ENCODE measurements at regions not wholly inside any gene's neighbourhood (a gene's known extent, or its start where the extent isn't known, plus 50 kb on each side); places are given as distances from the start of the nearest gene placed in this dataset.

DNA sequence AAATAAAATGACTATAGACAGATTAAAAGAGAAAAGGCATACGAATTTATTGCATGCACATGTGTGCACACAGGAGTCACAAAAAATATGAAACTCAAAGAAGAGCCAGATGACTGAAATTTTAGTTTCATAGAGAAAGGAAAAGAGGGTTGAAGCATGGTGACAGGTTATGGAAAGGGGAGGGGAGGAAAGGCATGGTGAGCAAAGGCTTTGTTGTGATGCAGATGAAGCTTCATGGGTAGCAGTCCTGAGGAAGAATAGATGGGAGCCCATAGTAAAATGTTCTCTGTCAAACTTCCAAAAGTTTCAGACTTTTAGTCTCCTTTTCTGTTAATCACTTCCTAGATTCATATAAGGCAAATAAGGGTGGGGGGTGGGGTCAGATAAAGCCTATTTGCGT, 612.7 kb upstream of the ATP2B1 start:
- TF ChIP-seq, protein P1, sequence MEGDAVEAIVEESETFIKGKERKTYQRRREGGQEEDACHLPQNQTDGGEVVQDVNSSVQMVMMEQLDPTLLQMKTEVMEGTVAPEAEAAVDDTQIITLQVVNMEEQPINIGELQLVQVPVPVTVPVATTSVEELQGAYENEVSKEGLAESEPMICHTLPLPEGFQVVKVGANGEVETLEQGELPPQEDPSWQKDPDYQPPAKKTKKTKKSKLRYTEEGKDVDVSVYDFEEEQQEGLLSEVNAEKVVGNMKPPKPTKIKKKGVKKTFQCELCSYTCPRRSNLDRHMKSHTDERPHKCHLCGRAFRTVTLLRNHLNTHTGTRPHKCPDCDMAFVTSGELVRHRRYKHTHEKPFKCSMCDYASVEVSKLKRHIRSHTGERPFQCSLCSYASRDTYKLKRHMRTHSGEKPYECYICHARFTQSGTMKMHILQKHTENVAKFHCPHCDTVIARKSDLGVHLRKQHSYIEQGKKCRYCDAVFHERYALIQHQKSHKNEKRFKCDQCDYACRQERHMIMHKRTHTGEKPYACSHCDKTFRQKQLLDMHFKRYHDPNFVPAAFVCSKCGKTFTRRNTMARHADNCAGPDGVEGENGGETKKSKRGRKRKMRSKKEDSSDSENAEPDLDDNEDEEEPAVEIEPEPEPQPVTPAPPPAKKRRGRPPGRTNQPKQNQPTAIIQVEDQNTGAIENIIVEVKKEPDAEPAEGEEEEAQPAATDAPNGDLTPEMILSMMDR (IDR thresholded peaks at IDR 0.05; ENCODE audit: insufficient read depth, low read depth, low read length, missing control alignments), result no peak
- H3K4me3 ChIP-seq (ENCODE audit: low read depth, low read length), result no peak overlapping the region
- no peak for DNase-seq (ENCODE audit: low read depth)

DNA sequence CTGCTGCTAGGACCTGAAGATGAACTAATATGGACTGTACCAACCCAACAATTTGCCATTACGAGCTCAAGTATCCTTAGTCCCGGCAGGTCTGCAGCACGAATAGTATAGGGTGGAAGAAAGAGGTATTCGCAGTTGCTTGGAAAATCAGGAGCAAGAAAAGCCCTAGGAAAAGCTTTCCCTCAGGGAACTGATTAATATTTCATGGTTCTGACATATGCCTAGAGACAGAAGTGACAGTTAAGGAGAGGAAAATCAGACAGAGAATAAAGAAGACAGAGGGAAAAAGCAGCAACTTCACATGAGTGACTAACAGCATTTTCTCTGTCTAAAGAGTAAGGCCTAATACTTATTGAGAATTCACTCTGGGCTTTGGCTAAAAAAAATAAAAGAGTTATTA, 602.9 kb upstream of the ATP2B1 start:
- TF ChIP-seq, protein P1 (IDR thresholded peaks at IDR 0.05; ENCODE audit: insufficient read depth, low read depth, low read length, missing control alignments), result no peak
- no peak for DNase-seq (ENCODE audit: low read depth)
- no peak overlapping the region for H3K4me3 ChIP-seq (ENCODE audit: low read depth, low read length)

DNA sequence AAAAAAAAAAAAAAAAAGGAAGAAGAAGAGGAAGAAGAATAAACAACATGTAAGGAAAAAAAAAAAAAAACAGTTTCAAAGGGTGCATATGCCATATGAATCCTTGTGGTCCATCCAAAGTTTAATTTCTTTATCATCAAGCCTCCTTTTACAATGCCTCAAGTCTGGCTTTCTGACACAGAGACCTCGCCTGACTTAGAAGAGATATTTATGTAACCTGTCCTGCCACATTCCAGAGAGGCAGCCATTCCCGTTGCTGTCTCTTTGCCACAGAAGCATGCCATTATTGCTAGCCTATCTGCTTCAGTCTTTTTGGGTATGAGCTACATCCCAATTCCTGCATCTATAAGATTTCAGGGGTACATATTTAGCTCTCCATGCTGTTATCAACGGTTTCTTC, 596.7 kb upstream of the ATP2B1 start:
- no peak overlapping the region for H3K4me3 ChIP-seq (ENCODE audit: low read depth, low read length)
- no peak for DNase-seq (ENCODE audit: low read depth)
- TF ChIP-seq, protein P1 (IDR thresholded peaks at IDR 0.05; ENCODE audit: insufficient read depth, low read depth, low read length, missing control alignments), result no peak

DNA sequence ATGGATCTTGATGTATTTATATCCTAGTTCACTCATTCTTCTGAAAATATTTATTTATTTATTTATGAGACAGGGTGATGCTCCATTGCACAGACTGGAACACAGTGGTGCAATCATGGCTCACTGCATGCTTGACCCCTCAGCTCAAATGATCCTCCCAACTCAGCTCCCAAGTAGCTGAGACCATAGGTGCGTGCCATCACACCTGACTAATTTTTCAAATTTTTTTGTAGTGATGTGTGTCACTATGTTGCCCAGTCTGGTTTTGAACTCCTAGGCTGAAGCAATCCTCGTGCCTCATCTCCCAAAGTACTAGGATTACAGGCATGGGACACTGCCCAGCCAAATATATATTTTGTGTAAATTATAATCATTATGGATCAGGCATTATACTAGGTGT, 595.6 kb upstream of the ATP2B1 start:
- TF ChIP-seq, protein P1 (IDR thresholded peaks at IDR 0.05; ENCODE audit: insufficient read depth, low read depth, low read length, missing control alignments), result no peak
- no peak overlapping the region for H3K4me3 ChIP-seq (ENCODE audit: low read depth, low read length)
- DNase-seq (ENCODE audit: low read depth), result no peak

DNA sequence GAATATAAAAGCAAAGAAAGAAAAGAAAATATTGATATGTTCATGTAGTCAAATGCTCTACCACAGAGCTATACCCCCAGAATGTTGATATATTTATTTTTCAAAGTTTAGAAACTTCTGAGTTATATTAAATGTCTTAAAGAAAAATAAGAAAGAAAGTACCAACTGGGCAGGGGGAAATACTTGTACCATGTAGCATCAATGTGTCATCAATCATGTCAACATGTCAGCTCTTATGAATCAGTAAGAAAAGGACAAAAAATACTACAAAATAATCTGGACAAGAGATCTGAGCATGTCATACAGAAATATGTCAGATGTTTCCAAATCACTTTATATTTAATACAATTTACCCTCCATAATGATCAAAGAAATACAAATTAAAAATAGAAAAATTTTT, 595.1 kb upstream of the ATP2B1 start:
- DNase-seq (ENCODE audit: low read depth), result no peak
- no peak overlapping the region for H3K4me3 ChIP-seq (ENCODE audit: low read depth, low read length)
- TF ChIP-seq, protein P1 (IDR thresholded peaks at IDR 0.05; ENCODE audit: insufficient read depth, low read depth, low read length, missing control alignments), result no peak

DNA sequence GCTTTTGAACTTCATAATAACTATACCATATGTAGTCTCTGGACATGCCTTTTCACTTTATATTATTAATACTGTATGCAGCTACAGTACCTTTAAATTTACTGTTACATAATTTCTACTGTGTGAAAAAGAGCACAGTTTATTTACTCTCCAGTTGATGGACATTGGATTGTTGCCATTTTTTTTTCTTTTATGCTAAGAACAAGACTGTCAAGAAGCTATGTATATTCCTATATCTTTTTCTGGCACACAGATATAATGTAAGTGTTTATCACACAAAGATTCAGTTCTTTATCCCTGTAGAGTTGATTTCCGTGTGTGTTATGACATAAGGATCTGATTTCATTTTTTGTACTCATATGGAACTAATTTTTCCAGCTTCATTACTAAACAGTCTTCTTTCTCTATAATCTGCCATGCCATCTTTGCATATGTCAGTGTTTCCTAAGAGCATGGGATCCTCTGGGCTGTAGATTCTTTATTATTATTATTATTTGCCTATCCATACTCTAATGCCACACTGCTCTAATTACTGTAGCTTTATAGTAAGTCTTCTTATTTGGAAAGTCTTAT, 593.0 kb upstream of the ATP2B1 start:
- DNase-seq (ENCODE audit: low read depth), result no peak
- H3K4me3 ChIP-seq (ENCODE audit: low read depth, low read length), result no peak overlapping the region
- TF ChIP-seq, protein P1 (IDR thresholded peaks at IDR 0.05; ENCODE audit: insufficient read depth, low read depth, low read length, missing control alignments), result no peak

DNA sequence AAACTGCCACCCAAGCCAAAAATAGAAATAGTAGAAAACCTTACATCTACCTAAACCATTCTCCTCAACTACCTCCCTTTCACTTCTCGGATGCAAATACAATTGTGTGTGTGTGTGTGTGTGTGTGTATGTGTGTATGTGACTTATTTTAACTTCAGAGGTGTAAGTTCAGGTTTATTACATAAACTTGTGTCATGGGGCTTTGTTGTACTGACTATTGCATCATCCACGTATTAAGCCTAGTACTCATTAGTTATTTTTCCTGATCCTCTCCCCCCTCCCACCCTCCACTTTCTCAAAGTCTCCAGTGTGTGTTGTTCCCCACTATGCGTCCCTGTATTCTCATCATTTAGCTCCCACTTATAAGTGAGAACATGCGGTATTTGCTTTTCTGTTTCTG, 592.5 kb upstream of the ATP2B1 start:
- no peak for DNase-seq (ENCODE audit: low read depth)
- no peak overlapping the region for H3K4me3 ChIP-seq (ENCODE audit: low read depth, low read length)
- TF ChIP-seq, protein P1 (IDR thresholded peaks at IDR 0.05; ENCODE audit: insufficient read depth, low read depth, low read length, missing control alignments), result no peak
